ENCODE measurements at regions not wholly inside any gene's neighbourhood (a gene's known extent, or its start where the extent isn't known, plus 50 kb on each side); places are given as distances from the start of the nearest gene placed in this dataset.

GRCh38 chr22:49072996-49073645 is 754.6 kb downstream of the BRD1 start:
- no peak for DNase-seq (ENCODE audit: low read depth)
- no peak for TF ChIP-seq CTCF (IDR thresholded peaks at IDR 0.05; ENCODE audit: low read depth, low read length, missing control alignments)
- no peak overlapping the region for H3K4me3 ChIP-seq (ENCODE audit: low read depth, low read length)

GRCh38 chr22:49070501-49070900 is 757.2 kb downstream of the BRD1 start:
- DNase-seq (ENCODE audit: low read depth) = no peak
- no peak overlapping the region for H3K4me3 ChIP-seq (ENCODE audit: low read depth, low read length)
- TF ChIP-seq CTCF (IDR thresholded peaks at IDR 0.05; ENCODE audit: low read depth, low read length, missing control alignments) = no peak

- TF ChIP-seq CTCF (IDR thresholded peaks at IDR 0.05; ENCODE audit: low read depth, low read length, missing control alignments) = no peak
- no peak for DNase-seq (ENCODE audit: low read depth)
- no peak overlapping the region for H3K4me3 ChIP-seq (ENCODE audit: low read depth, low read length)
Observed at GRCh38 chr22:49068861-49069500, 758.7 kb downstream of the BRD1 start.

GRCh38 chr22:49067504-49067903 is 760.2 kb downstream of the BRD1 start:
- no peak overlapping the region for H3K4me3 ChIP-seq (ENCODE audit: low read depth, low read length)
- DNase-seq (ENCODE audit: low read depth) = no peak
- TF ChIP-seq CTCF (IDR thresholded peaks at IDR 0.05; ENCODE audit: low read depth, low read length, missing control alignments) = no peak

- no peak for DNase-seq (ENCODE audit: low read depth)
- no peak overlapping the region for H3K4me3 ChIP-seq (ENCODE audit: low read depth, low read length)
- TF ChIP-seq CTCF (IDR thresholded peaks at IDR 0.05; ENCODE audit: low read depth, low read length, missing control alignments) = no peak
Observed at GRCh38 chr22:49066619-49067018, 761.1 kb downstream of the BRD1 start.

GRCh38 chr22:49064836-49065235 is 762.8 kb downstream of the BRD1 start:
- no peak overlapping the region for H3K4me3 ChIP-seq (ENCODE audit: low read depth, low read length)

More at GRCh38 chr22:49064836-49065235, 762.8 kb downstream of the BRD1 start:
- no peak for DNase-seq (ENCODE audit: low read depth)
- TF ChIP-seq CTCF (IDR thresholded peaks at IDR 0.05; ENCODE audit: low read depth, low read length, missing control alignments) = no peak
